Astrocyte (in vitro differentiated cells and primary cell): ENCODE measurements at regions not wholly inside any gene's neighbourhood (a gene's known extent, or its start where the extent isn't known, plus 50 kb on each side); places are given as distances from the start of the nearest gene placed in this dataset.
"Not testable (repeated sequence)": the region's sequence is repeated elsewhere in the genome, so short reads cannot be mapped to it uniquely, and the experiment has no call there.

ENCODE experiments used
- DNase-seq: peaks from one replicate; pipeline ENCODE4 v3.0.0-alpha.2; 2010; ENCODE audit warnings: low read depth
- FAIRE-seq: peaks from 2 replicates; lab custom pipeline; 2011; peaks lifted over from hg19 to GRCh38; lab: Jason Lieb, UNC
- H2AFZ ChIP-seq: 2 replicates; pipeline ENCODE4 v1.6.0; 2012; ENCODE audit warnings: low read depth, low read length, inconsistent platforms
- H3K27ac ChIP-seq: 2 replicates; pipeline ENCODE4 v1.5.1; 2011; ENCODE audit warnings: low read depth, low read length, inconsistent platforms
- H3K27me3 ChIP-seq: 2 replicates; pipeline ENCODE4 v1.6.0; 2011; ENCODE audit warnings: low read length, inconsistent platforms; ENCODE audit not compliant: insufficient read depth
- H3K36me3 ChIP-seq: 2 replicates; pipeline ENCODE4 v1.5.1; 2011; ENCODE audit warnings: low read length, inconsistent platforms; ENCODE audit not compliant: insufficient read depth
- H3K4me1 ChIP-seq: 2 replicates; pipeline ENCODE4 v1.5.1; 2011; ENCODE audit warnings: low read length, inconsistent platforms; ENCODE audit not compliant: insufficient read depth
- H3K4me2 ChIP-seq: 2 replicates; pipeline ENCODE4 v1.6.0; 2012; ENCODE audit warnings: low read length, inconsistent platforms
- H3K4me3 ChIP-seq: 2 replicates; pipeline ENCODE4 v1.5.1; 2011; ENCODE audit warnings: low read depth, mild to moderate bottlenecking, low read length, inconsistent platforms; ENCODE audit not compliant: insufficient read depth
- H3K79me2 ChIP-seq: 2 replicates; pipeline ENCODE4 v1.6.0; 2012; ENCODE audit warnings: mild to moderate bottlenecking, low read length, inconsistent platforms; ENCODE audit not compliant: insufficient read depth
- H3K9ac ChIP-seq: 2 replicates; pipeline ENCODE4 v1.6.0; 2012; ENCODE audit warnings: mild to moderate bottlenecking, low read length, inconsistent platforms
- H3K9me3 ChIP-seq: 2 replicates; pipeline ENCODE4 v1.5.1; 2012; ENCODE audit warnings: low read depth, mild to moderate bottlenecking, low read length, inconsistent platforms; ENCODE audit not compliant: insufficient read depth
- H4K20me1 ChIP-seq: 2 replicates; pipeline ENCODE4 v1.6.0; 2012; ENCODE audit warnings: low read length, inconsistent platforms; ENCODE audit not compliant: insufficient read depth
- H3K27ac Mint-ChIP-seq: one replicate; pipeline ENCODE4 v1.8.0; 2021; ENCODE audit warnings: mild to moderate bottlenecking, mixed read lengths; ENCODE audit not compliant: unreplicated experiment
- H3K27me3 Mint-ChIP-seq: one replicate; pipeline ENCODE4 v1.8.0; 2021; ENCODE audit warnings: low read depth, mixed read lengths; ENCODE audit not compliant: unreplicated experiment
- H3K36me3 Mint-ChIP-seq: one replicate; pipeline ENCODE4 v1.8.0; 2021; ENCODE audit warnings: low read depth, mixed read lengths; ENCODE audit not compliant: unreplicated experiment
- H3K4me1 Mint-ChIP-seq: one replicate; pipeline ENCODE4 v1.8.0; 2021; ENCODE audit warnings: low read depth, mixed read lengths; ENCODE audit not compliant: unreplicated experiment
- H3K4me3 Mint-ChIP-seq: one replicate; pipeline ENCODE4 v1.8.0; 2021; ENCODE audit warnings: mild to moderate bottlenecking, moderate library complexity, mixed read lengths; ENCODE audit not compliant: unreplicated experiment
- H3K9me3 Mint-ChIP-seq: one replicate; pipeline ENCODE4 v1.8.0; 2021; ENCODE audit warnings: mild to moderate bottlenecking, mixed read lengths; ENCODE audit not compliant: unreplicated experiment
- EZH2 ChIP-seq: IDR thresholded peaks from 2 replicates; pipeline ENCODE4 v1.6.1; 2012; ENCODE audit warnings: mild to moderate bottlenecking, low read length, inconsistent platforms; ENCODE audit not compliant: insufficient read depth
- TF ChIP-seq, protein P1 (sequence below): IDR thresholded peaks from 2 replicates; pipeline ENCODE4 v1.5.1; 2011; ENCODE audit warnings: low read depth, mild to moderate bottlenecking, inconsistent platforms, low read length, moderate library complexity; ENCODE audit not compliant: insufficient read depth

DNA sequence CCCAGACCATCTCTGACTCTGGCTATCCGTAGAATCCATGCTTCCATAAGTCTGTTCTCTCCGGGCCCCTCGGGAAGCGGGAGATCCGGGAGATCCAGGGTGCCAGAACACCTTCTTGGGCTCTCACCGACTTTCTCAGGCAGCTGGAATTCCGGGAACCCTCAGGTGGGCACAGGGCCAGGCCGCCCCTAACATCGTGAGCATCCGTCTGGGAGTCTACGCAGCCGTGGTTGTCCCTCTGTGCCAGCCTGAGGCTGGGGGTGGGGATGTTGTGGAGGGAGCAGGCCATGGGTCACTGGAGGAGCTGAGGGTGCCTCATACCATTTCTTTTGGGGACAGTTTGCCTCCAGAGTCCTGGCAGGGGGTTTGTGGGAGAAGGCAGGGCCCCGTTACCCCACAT lies 92.3 kb upstream of the COL5A1 start:
- H3K4me1 Mint-ChIP-seq = peaks cover 45% of the 10 kb centered on the region
- Histone ChIP-seq H3K4me3 (no peak overlapping the region), H3K36me3 (no peaks in the 10 kb centered on the region), H3K4me2 (no peak overlapping the region), H2AFZ (no peak overlapping the region), H3K27me3 (no peaks in the 10 kb centered on the region), H3K9ac (no peak overlapping the region), H3K27ac (no peak overlapping the region), H3K79me2 (no peaks in the 10 kb centered on the region), H3K9me3 (no peaks in the 10 kb centered on the region), H4K20me1 (no peaks in the 10 kb centered on the region), H3K4me1 (peaks cover 52% of the 10 kb centered on the region)
- DNase-seq (no peak), FAIRE-seq (no peak)
- no peaks in the 10 kb centered on the region for H3K27me3 Mint-ChIP-seq
- peaks cover 6% of the 10 kb centered on the region for H3K36me3 Mint-ChIP-seq
- H3K9me3 Mint-ChIP-seq = peaks cover 3% of the 10 kb centered on the region
- no peak for TF ChIP-seq EZH2
- TF ChIP-seq, protein P1, sequence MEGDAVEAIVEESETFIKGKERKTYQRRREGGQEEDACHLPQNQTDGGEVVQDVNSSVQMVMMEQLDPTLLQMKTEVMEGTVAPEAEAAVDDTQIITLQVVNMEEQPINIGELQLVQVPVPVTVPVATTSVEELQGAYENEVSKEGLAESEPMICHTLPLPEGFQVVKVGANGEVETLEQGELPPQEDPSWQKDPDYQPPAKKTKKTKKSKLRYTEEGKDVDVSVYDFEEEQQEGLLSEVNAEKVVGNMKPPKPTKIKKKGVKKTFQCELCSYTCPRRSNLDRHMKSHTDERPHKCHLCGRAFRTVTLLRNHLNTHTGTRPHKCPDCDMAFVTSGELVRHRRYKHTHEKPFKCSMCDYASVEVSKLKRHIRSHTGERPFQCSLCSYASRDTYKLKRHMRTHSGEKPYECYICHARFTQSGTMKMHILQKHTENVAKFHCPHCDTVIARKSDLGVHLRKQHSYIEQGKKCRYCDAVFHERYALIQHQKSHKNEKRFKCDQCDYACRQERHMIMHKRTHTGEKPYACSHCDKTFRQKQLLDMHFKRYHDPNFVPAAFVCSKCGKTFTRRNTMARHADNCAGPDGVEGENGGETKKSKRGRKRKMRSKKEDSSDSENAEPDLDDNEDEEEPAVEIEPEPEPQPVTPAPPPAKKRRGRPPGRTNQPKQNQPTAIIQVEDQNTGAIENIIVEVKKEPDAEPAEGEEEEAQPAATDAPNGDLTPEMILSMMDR = no peak
- no peak overlapping the region for H3K27ac Mint-ChIP-seq
- H3K4me3 Mint-ChIP-seq = no peak overlapping the region

DNA sequence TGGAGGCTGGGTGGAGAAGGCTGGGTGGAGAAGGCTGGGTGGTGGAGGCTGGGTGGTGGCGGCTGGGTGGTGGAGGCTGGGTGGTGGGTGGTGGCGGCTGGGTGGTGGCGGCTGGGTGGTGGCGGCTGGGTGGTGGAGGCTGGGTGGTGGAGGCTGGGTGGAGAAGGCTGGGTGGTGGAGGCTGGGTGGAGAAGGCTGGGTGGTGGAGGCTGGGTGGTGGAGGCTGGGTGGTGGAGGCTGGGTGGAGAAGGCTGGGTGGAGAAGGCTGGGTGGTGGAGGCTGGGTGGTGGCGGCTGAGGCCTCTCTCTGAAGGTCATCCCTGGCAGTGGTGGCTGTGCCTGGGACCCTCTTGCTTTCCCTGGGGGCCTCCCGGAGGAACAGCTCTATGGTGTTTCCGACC lies 91.5 kb upstream of the COL5A1 start:
- DNase-seq, H2AFZ ChIP-seq, FAIRE-seq, H3K9me3 ChIP-seq, H3K36me3 Mint-ChIP-seq, H3K36me3 ChIP-seq, H3K27me3 ChIP-seq, H3K79me2 ChIP-seq, H3K4me3 Mint-ChIP-seq, H3K9ac ChIP-seq, H3K27ac Mint-ChIP-seq, H3K9me3 Mint-ChIP-seq, H3K4me2 ChIP-seq, H4K20me1 ChIP-seq, H3K27ac ChIP-seq, H3K27me3 Mint-ChIP-seq, H3K4me3 ChIP-seq: not testable (repeated sequence)
- H3K4me1 Mint-ChIP-seq = peaks cover 45% of the 10 kb centered on the region
- peaks cover 52% of the 10 kb centered on the region for H3K4me1 ChIP-seq

GRCh38 chr9:134550584-134550983 lies 91.0 kb upstream of the COL5A1 start:
- FAIRE-seq = no peak
- H3K9me3 Mint-ChIP-seq = peaks cover 3% of the 10 kb centered on the region

More at GRCh38 chr9:134550584-134550983, 91.0 kb upstream of the COL5A1 start:
- Mint-ChIP-seq H3K36me3 (peaks cover 6% of the 10 kb centered on the region), H3K4me1 (peaks cover 45% of the 10 kb centered on the region), H3K27ac (peak overlapping the region; percentile 88), H3K27me3 (no peaks in the 10 kb centered on the region), H3K4me3 (no peak overlapping the region)
- H3K79me2 ChIP-seq = no peaks in the 10 kb centered on the region
- H2AFZ ChIP-seq = no peak overlapping the region
- H3K36me3 ChIP-seq = no peaks in the 10 kb centered on the region
- H3K27ac ChIP-seq = no peak overlapping the region
- DNase-seq = no peak
- peaks cover 52% of the 10 kb centered on the region for H3K4me1 ChIP-seq
- H3K9me3 ChIP-seq = no peaks in the 10 kb centered on the region
- no peaks in the 10 kb centered on the region for H4K20me1 ChIP-seq
- no peak overlapping the region for H3K9ac ChIP-seq
- TF ChIP-seq EZH2 = no peak
- TF ChIP-seq, protein P1 = no peak
- H3K27me3 ChIP-seq = no peaks in the 10 kb centered on the region
- H3K4me3 ChIP-seq = no peak overlapping the region
- no peak overlapping the region for H3K4me2 ChIP-seq
